ENCODE measurements at regions not wholly inside any gene's neighbourhood (a gene's known extent, or its start where the extent isn't known, plus 50 kb on each side); places are given as distances from the start of the nearest gene placed in this dataset.
"Not testable (repeated sequence)": the region's sequence is repeated elsewhere in the genome, so short reads cannot be mapped to it uniquely, and the experiment has no call there.

GRCh38 chr13:80551650-80552497 lies 210.9 kb upstream of the SPRY2 start:
- DNase-seq = no peak

- no peak for DNase-seq
Measured at GRCh38 chr13:80550971-80551441, 210.1 kb upstream of the SPRY2 start.

GRCh38 chr13:80548915-80549314 lies 208.0 kb upstream of the SPRY2 start:
- no peak for DNase-seq

GRCh38 chr13:80547885-80548825 lies 207.2 kb upstream of the SPRY2 start:
- DNase-seq = no peak

- DNase-seq = no peak
Measured at GRCh38 chr13:80547341-80547740, 206.4 kb upstream of the SPRY2 start.

- DNase-seq = no peak
Measured at GRCh38 chr13:80533175-80533574, 192.2 kb upstream of the SPRY2 start.

GRCh38 chr13:80530902-80531301 lies 190.0 kb upstream of the SPRY2 start:
- DNase-seq = no peak

GRCh38 chr13:80530191-80530590 lies 189.3 kb upstream of the SPRY2 start:
- no peak for DNase-seq

GRCh38 chr13:80529734-80530133 lies 188.8 kb upstream of the SPRY2 start:
- DNase-seq = no peak

- DNase-seq = no peak
Measured at GRCh38 chr13:80528733-80529132, 187.8 kb upstream of the SPRY2 start.

GRCh38 chr13:80527400-80527799 lies 186.5 kb upstream of the SPRY2 start:
- no peak for DNase-seq

GRCh38 chr13:80524447-80525215 lies 183.7 kb upstream of the SPRY2 start:
- DNase-seq = no peak

GRCh38 chr13:80523134-80523533 lies 182.2 kb upstream of the SPRY2 start:
- no peak for DNase-seq

- not testable (repeated sequence) for DNase-seq
Measured at GRCh38 chr13:80522463-80522862, 181.5 kb upstream of the SPRY2 start.

GRCh38 chr13:80516818-80517348 lies 176.0 kb upstream of the SPRY2 start:
- DNase-seq = no peak

GRCh38 chr13:80515296-80515695 lies 174.4 kb upstream of the SPRY2 start:
- DNase-seq = no peak

- no peak for DNase-seq
Measured at GRCh38 chr13:80513196-80513595, 172.3 kb upstream of the SPRY2 start.

GRCh38 chr13:80510686-80511085 lies 169.8 kb upstream of the SPRY2 start:
- DNase-seq = no peak

- no peak for DNase-seq
Measured at GRCh38 chr13:80509264-80509663, 168.3 kb upstream of the SPRY2 start.

- no peak for DNase-seq
Measured at GRCh38 chr13:80508031-80508430, 167.1 kb upstream of the SPRY2 start.

GRCh38 chr13:80504453-80504852 lies 163.5 kb upstream of the SPRY2 start:
- no peak for DNase-seq

- no peak for DNase-seq
Measured at GRCh38 chr13:80502359-80502758, 161.4 kb upstream of the SPRY2 start.

- DNase-seq = no peak
Measured at GRCh38 chr13:80501556-80501955, 160.6 kb upstream of the SPRY2 start.

Measured in NCI-H2107 (cell line).